HEK293 (cell line): ENCODE measurements at regions not wholly inside any gene's neighbourhood (a gene's known extent, or its start where the extent isn't known, plus 50 kb on each side); places are given as distances from the start of the nearest gene placed in this dataset.

Source experiments
- CTCF ChIP-seq: fragments of 450-650 bp; formaldehyde crosslinking; IDR thresholded peaks from 2 replicates; pipeline ENCODE4 v1.5.1; 2016; ENCODE audit warnings: missing biosample characterization, missing genetic modification characterization
- OSR2 ChIP-seq: fragments of 450-650 bp; formaldehyde crosslinking; IDR thresholded peaks from 2 replicates; pipeline ENCODE4 v1.5.1; 2016; ENCODE audit warnings: missing biosample characterization, missing genetic modification characterization
- SETDB1 ChIP-seq: IDR thresholded peaks from one replicate; pipeline ENCODE4 v1.6.1; 2017; ENCODE audit warnings: mild to moderate bottlenecking, low read length, moderate library complexity, mixed read lengths; ENCODE audit not compliant: insufficient read length
- YY1 ChIP-seq: fragments of 450-650 bp; formaldehyde crosslinking; IDR thresholded peaks from 2 replicates; pipeline ENCODE4 v1.5.1; 2018; ENCODE audit warnings: missing biosample characterization, missing genetic modification characterization
- ZNF473 ChIP-seq: fragments of 450-650 bp; formaldehyde crosslinking; IDR thresholded peaks from 2 replicates; pipeline ENCODE4 v1.5.1; 2017; ENCODE audit warnings: missing biosample characterization, missing genetic modification characterization
- ZNF692 ChIP-seq: fragments of 450-650 bp; formaldehyde crosslinking; IDR thresholded peaks from 2 replicates; pipeline ENCODE4 v1.5.1; 2016; ENCODE audit warnings: missing biosample characterization, missing genetic modification characterization

- TF ChIP-seq OSR2 (tag by site-specific recombination) (no peak), CTCF (tag by site-specific recombination) (no peak), SETDB1 (no peak), YY1 (no peak), ZNF473 (no peak), ZNF692 (tag by site-specific recombination) (no peak)
Observed at GRCh38 chr3:3675801-3676200, 123.4 kb upstream of the LRRN1 start.
